ENCODE measurements at regions not wholly inside any gene's neighbourhood (a gene's known extent, or its start where the extent isn't known, plus 50 kb on each side); places are given as distances from the start of the nearest gene placed in this dataset.
A peak's percentile ranks its signal among the peaks of the same experiment; 100 is the strongest.
"Not testable (repeated sequence)": the region's sequence is repeated elsewhere in the genome, so short reads cannot be mapped to it uniquely, and the experiment has no call there.

- no peak for DNase-seq
Observed at GRCh38 chr21:35394049-35394448, 344.9 kb upstream of the RUNX1 start.

GRCh38 chr21:35390013-35390776 is 341.1 kb upstream of the RUNX1 start:
- DNase-seq, result no peak

GRCh38 chr21:35386491-35387079 is 337.5 kb upstream of the RUNX1 start:
- DNase-seq, result no peak

GRCh38 chr21:35384375-35384774 is 335.3 kb upstream of the RUNX1 start:
- DNase-seq, result no peak

- no peak for DNase-seq
Observed at GRCh38 chr21:35382696-35383095, 333.6 kb upstream of the RUNX1 start.

GRCh38 chr21:35381743-35382310 is 332.7 kb upstream of the RUNX1 start:
- no peak for DNase-seq

GRCh38 chr21:35380304-35380703 is 331.2 kb upstream of the RUNX1 start:
- not testable (repeated sequence) for DNase-seq

- DNase-seq, result no peak
Observed at GRCh38 chr21:35378881-35379280, 329.8 kb upstream of the RUNX1 start.

- DNase-seq, result no peak
Observed at GRCh38 chr21:35377505-35378090, 328.5 kb upstream of the RUNX1 start.

GRCh38 chr21:35376406-35377135 is 327.5 kb upstream of the RUNX1 start:
- DNase-seq, result no peak

GRCh38 chr21:35375115-35375514 is 326.0 kb upstream of the RUNX1 start:
- no peak for DNase-seq

- no peak for DNase-seq
Observed at GRCh38 chr21:35373998-35374397, 324.9 kb upstream of the RUNX1 start.

- no peak for DNase-seq
Observed at GRCh38 chr21:35372201-35372600, 323.1 kb upstream of the RUNX1 start.

- DNase-seq, result no peak
Observed at GRCh38 chr21:35370671-35371070, 321.6 kb upstream of the RUNX1 start.

- no peak for DNase-seq
Observed at GRCh38 chr21:35370071-35370470, 321.0 kb upstream of the RUNX1 start.

- no peak for DNase-seq
Observed at GRCh38 chr21:35368326-35368725, 319.2 kb upstream of the RUNX1 start.

- DNase-seq, result no peak
Observed at GRCh38 chr21:35367553-35367952, 318.5 kb upstream of the RUNX1 start.

GRCh38 chr21:35366394-35367080 is 317.4 kb upstream of the RUNX1 start:
- no peak for DNase-seq

GRCh38 chr21:35363458-35363857 is 314.4 kb upstream of the RUNX1 start:
- no peak for DNase-seq

- peak in 1 of 4 experiments; percentile 13 for DNase-seq
Observed at GRCh38 chr21:35361988-35362387, 312.9 kb upstream of the RUNX1 start.

- DNase-seq, result no peak
Observed at GRCh38 chr21:35360870-35361570, 311.9 kb upstream of the RUNX1 start.

- DNase-seq, result no peak
Observed at GRCh38 chr21:35359076-35359475, 310.0 kb upstream of the RUNX1 start.
